ENCODE measurements at regions not wholly inside any gene's neighbourhood (a gene's known extent, or its start where the extent isn't known, plus 50 kb on each side); places are given as distances from the start of the nearest gene placed in this dataset.

- 63 to 70% (median 65%) methylated on average over 2 of the region's 2 CpGs for WGBS, 3 donors
- Histone ChIP-seq H3K9me3 (no peaks in the 10 kb centered on the region), H3K27ac (no peak overlapping the region), H3K36me3 (ENCODE audit: insufficient read depth in 1 of 2, low read depth in 1 of 2) (no peaks in the 10 kb centered on the region), H3K4me1 (no peaks in the 10 kb centered on the region), H3K4me3 (no peak overlapping the region), H3K27me3 (ENCODE audit: insufficient read depth in 3 of 3, low read length in 2 of 3) (peaks cover 0 to 76% (median 11%) of the 10 kb centered on the region in 3 donors)
- ATAC-seq (no peak), DNase-seq (no peak)
- intact Hi-C loops (cut with DNase I), result no loop called here
- no peak for TF ChIP-seq CTCF (IDR thresholded peaks at IDR 0.05)
Measured at GRCh38 chr16:86821895-86822294, 243.5 kb downstream of the FOXL1 start.

GRCh38 chr16:86823125-86823524 is 244.8 kb downstream of the FOXL1 start:
- DNase-seq (no peak), ATAC-seq (no peak)
- intact Hi-C loops (cut with DNase I), result no loop called here
- H3K4me1 ChIP-seq, result no peaks in the 10 kb centered on the region
- H3K27me3 ChIP-seq (ENCODE audit: insufficient read depth in 3 of 3, low read length in 2 of 3), result peaks cover 0 to 76% (median 8%) of the 10 kb centered on the region in 3 donors
- TF ChIP-seq CTCF (IDR thresholded peaks at IDR 0.05), result no peak
- no peaks in the 10 kb centered on the region for H3K36me3 ChIP-seq (ENCODE audit: insufficient read depth in 1 of 2, low read depth in 1 of 2)
- H3K27ac ChIP-seq, result no peak overlapping the region
- WGBS, 3 donors, result 75 to 81% (median 80%) methylated on average over 8 of the region's 8 CpGs
- H3K9me3 ChIP-seq, result no peaks in the 10 kb centered on the region
- no peak overlapping the region for H3K4me3 ChIP-seq

DNA sequence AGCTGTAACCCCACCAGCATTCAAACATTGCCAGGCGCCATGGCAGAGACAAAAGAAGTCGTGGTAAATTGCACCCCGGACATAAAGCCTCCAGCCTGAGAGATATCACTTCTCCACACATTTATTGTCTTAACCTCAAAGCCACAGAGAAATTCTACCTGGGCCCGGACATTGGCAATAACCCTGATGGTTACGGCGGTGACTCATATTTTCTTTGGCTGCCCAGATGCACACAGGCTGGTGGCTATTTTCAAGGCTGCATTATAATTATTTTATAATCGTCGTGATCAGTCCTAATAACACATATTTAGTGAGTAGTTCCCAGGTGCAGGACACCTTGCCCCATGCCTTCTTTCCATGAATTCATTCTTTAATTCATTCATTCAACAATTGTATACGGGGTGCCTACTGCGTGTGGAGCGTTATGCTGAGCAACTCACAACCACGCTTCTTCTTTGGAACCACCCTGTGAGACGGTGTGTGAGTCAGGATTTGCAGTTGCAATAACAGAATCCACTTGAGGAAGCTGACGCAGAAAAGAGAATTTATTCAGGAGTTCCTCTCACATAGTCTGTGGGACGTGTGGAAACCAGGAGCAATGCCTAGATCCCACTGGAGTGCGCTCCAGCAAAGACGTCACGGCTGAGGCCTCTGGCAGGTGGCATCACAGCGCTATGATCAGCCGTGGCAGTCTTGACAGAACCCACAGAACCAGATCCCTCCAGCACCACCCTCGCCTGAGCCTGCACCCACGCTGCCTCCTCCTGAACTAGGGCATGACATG is 245.7 kb downstream of the FOXL1 start:
- no peaks in the 10 kb centered on the region for H3K4me1 ChIP-seq
- no peaks in the 10 kb centered on the region for H3K9me3 ChIP-seq
- H3K27me3 ChIP-seq (ENCODE audit: insufficient read depth in 3 of 3, low read length in 2 of 3), result peaks cover 0 to 75% (median 4%) of the 10 kb centered on the region in 3 donors
- H3K27ac ChIP-seq, result no peak overlapping the region
- ATAC-seq, result no peak
- H3K36me3 ChIP-seq (ENCODE audit: insufficient read depth in 1 of 2, low read depth in 1 of 2), result no peaks in the 10 kb centered on the region
- intact Hi-C loops (cut with DNase I), result no loop called here
- TF ChIP-seq CTCF (IDR thresholded peaks at IDR 0.05), result no peak
- WGBS, 3 donors, result 73 to 78% (median 78%) methylated on average over 22 of the region's 22 CpGs
- no peak for DNase-seq
- no peak overlapping the region for H3K4me3 ChIP-seq

DNA sequence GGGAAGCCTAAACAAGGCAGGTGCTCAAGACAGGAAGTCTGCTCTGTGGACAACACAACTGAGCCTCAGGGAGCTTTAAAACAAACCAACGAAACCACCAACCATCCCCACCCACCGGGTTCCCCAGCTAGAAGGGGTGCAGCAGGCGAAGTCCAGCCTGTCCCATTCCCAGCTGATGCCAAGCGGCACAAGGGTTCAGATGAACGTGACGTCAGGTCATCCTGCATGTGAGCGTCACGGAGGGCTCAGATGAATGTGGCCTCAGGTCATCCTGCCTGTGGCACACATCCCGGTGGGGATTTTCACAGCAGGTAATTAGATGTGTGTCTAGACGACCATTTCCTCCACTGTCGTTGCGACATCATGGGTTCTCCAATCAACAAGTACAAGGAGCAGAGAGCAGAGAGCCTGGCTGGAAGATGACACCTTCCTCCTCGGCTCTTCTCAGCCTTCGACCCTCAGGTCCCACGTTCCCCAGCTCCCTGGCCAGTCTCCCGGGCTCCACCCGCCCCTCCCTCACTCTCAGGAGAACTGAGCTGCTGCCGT is 246.5 kb downstream of the FOXL1 start:
- H3K27me3 ChIP-seq (ENCODE audit: insufficient read depth in 3 of 3, low read length in 2 of 3), result peaks cover 0 to 72% (median 4%) of the 10 kb centered on the region in 3 donors
- no peak for TF ChIP-seq CTCF (IDR thresholded peaks at IDR 0.05)
- no peaks in the 10 kb centered on the region for H3K4me1 ChIP-seq
- ATAC-seq, result no peak
- no peaks in the 10 kb centered on the region for H3K9me3 ChIP-seq
- no peak overlapping the region for H3K4me3 ChIP-seq
- intact Hi-C loops (cut with DNase I), result no loop called here
- H3K36me3 ChIP-seq (ENCODE audit: insufficient read depth in 1 of 2, low read depth in 1 of 2), result no peaks in the 10 kb centered on the region
- WGBS, 3 donors, result 37 to 40% (median 38%) methylated on average over 18 of the region's 18 CpGs
- DNase-seq, result no peak
- no peak overlapping the region for H3K27ac ChIP-seq

All from psoas muscle (tissue), 7 donors.